Urothelium cell line (cell line): ENCODE measurements at regions not wholly inside any gene's neighbourhood (a gene's known extent, or its start where the extent isn't known, plus 50 kb on each side); places are given as distances from the start of the nearest gene placed in this dataset.
A peak's percentile ranks its signal among the peaks of the same experiment; 100 is the strongest.

Experiments
- DNase-seq: peaks from one replicate; pipeline ENCODE4 v3.0.0; 2011; ENCODE audit warnings: low spot score, mixed read lengths
- FAIRE-seq: peaks from 2 replicates; lab custom pipeline; 2011; peaks lifted over from hg19 to GRCh38; lab: Jason Lieb, UNC

- DNase-seq (no peak), FAIRE-seq (no peak)
These were observed 659.6 kb upstream of the TBX3 start for GRCh38 chr12:115343601-115344000.

GRCh38 chr12:115343008-115343407, 659.0 kb upstream of the TBX3 start:
- FAIRE-seq (no peak), DNase-seq (no peak)

- DNase-seq (peak; percentile 87), FAIRE-seq (no peak)
These were observed 657.5 kb upstream of the TBX3 start for GRCh38 chr12:115341442-115341841.

GRCh38 chr12:115338566-115339294, 654.8 kb upstream of the TBX3 start:
- FAIRE-seq (no peak), DNase-seq (no peak)

- peak; percentile 75 for DNase-seq
- no peak for FAIRE-seq
These were observed 653.9 kb upstream of the TBX3 start for GRCh38 chr12:115337693-115338543.

GRCh38 chr12:115336506-115336905, 652.5 kb upstream of the TBX3 start:
- FAIRE-seq (no peak), DNase-seq (no peak)

GRCh38 chr12:115335594-115335993, 651.6 kb upstream of the TBX3 start:
- FAIRE-seq (no peak), DNase-seq (no peak)

GRCh38 chr12:115335048-115335447, 651.1 kb upstream of the TBX3 start:
- DNase-seq: no peak
- FAIRE-seq: no peak

- no peak for FAIRE-seq
- DNase-seq: no peak
These were observed 649.0 kb upstream of the TBX3 start for GRCh38 chr12:115332945-115333344.

- no peak for FAIRE-seq
- DNase-seq: no peak
These were observed 641.9 kb upstream of the TBX3 start for GRCh38 chr12:115325858-115326257.

- DNase-seq (no peak), FAIRE-seq (no peak)
These were observed 641.1 kb upstream of the TBX3 start for GRCh38 chr12:115324949-115325593.

GRCh38 chr12:115323223-115323905, 639.4 kb upstream of the TBX3 start:
- DNase-seq: no peak

GRCh38 chr12:115322275-115322674, 638.3 kb upstream of the TBX3 start:
- FAIRE-seq: no peak
- no peak for DNase-seq

More at GRCh38 chr12:115323223-115323905, 639.4 kb upstream of the TBX3 start:
- FAIRE-seq: peak; percentile 9

- FAIRE-seq: no peak
These were observed 637.0 kb upstream of the TBX3 start for GRCh38 chr12:115320967-115321366.

GRCh38 chr12:115320451-115320850, 636.5 kb upstream of the TBX3 start:
- DNase-seq (no peak), FAIRE-seq (no peak)

More at GRCh38 chr12:115320967-115321366, 637.0 kb upstream of the TBX3 start:
- DNase-seq: no peak

GRCh38 chr12:115319446-115320040, 635.6 kb upstream of the TBX3 start:
- DNase-seq (no peak), FAIRE-seq (no peak)

GRCh38 chr12:115313929-115314328, 630.0 kb upstream of the TBX3 start:
- FAIRE-seq: no peak
- DNase-seq: peak; percentile 60

GRCh38 chr12:115312901-115313300, 628.9 kb upstream of the TBX3 start:
- DNase-seq: no peak
- FAIRE-seq: no peak

- DNase-seq (no peak), FAIRE-seq (no peak)
These were observed 627.9 kb upstream of the TBX3 start for GRCh38 chr12:115311875-115312274.

- DNase-seq (no peak), FAIRE-seq (no peak)
These were observed 624.9 kb upstream of the TBX3 start for GRCh38 chr12:115308918-115309317.

GRCh38 chr12:115306380-115306779, 622.4 kb upstream of the TBX3 start:
- FAIRE-seq (no peak), DNase-seq (no peak)
